HEK293 (cell line): ENCODE measurements at regions not wholly inside any gene's neighbourhood (a gene's known extent, or its start where the extent isn't known, plus 50 kb on each side); places are given as distances from the start of the nearest gene placed in this dataset.
A peak's percentile ranks its signal among the peaks of the same experiment; 100 is the strongest.

ENCODE experiments used
- CTCF ChIA-PET: fragments of 350-600 bp; formaldehyde crosslinking; extraction: SDS; loops from one replicate; lab custom pipeline; 2021; ENCODE audit warnings: antibody characterized with exemption; lab: Yijun Ruan, JAX
- POLR2A ChIA-PET: fragments of 300-600 bp; formaldehyde crosslinking; extraction: SDS; loops from one replicate; lab custom pipeline; 2020; ENCODE audit warnings: antibody characterized with exemption, inconsistent platforms; lab: Yijun Ruan, JAX
- H3K27ac ChIP-seq: fragments of 200-500 bp; sonication (Bioruptor generic); 2 replicates; pipeline ENCODE4 v1.5.1; 2014; ENCODE audit warnings: low read depth, low read length, control low read depth, inconsistent platforms; ENCODE audit errors: extremely low read depth
- H3K36me3 ChIP-seq, 2 experiments: fragments of 200-500 bp in 1 of 2; sonication (Bioruptor generic) in 1 of 2; 1 replicate in 1 of 2; 2 replicates in 1 of 2; pipeline ENCODE4 v1.5.1; 2014 to 2017; ENCODE audit warnings: inconsistent platforms in 2 of 2, low read length in 2 of 2; ENCODE audit not compliant: control insufficient read depth in 2 of 2, insufficient read depth in 1 of 2
- H3K4me1 ChIP-seq: fragments of 200-500 bp; sonication (Bioruptor generic); 2 replicates; pipeline ENCODE4 v1.5.1; 2014; ENCODE audit warnings: mild to moderate bottlenecking, low read length, inconsistent platforms; ENCODE audit not compliant: control insufficient read depth, insufficient read depth
- H3K4me3 ChIP-seq: 2 replicates; pipeline ENCODE4 v1.5.1; 2011; ENCODE audit warnings: low read depth, mild to moderate bottlenecking, control low read depth, low read length, moderate library complexity
- H3K9me3 ChIP-seq: fragments of 200-500 bp; sonication (Bioruptor generic); 2 replicates; pipeline ENCODE4 v1.5.1; 2014; ENCODE audit warnings: low read depth, low read length, inconsistent platforms; ENCODE audit not compliant: control insufficient read depth, insufficient read depth
- BCL11A ChIP-seq: fragments of 450-650 bp; formaldehyde crosslinking; IDR thresholded peaks from 2 replicates; pipeline ENCODE4 v1.5.1; 2016; ENCODE audit warnings: low read depth, missing biosample characterization, missing genetic modification characterization
- EGR2 ChIP-seq: fragments of 450-650 bp; formaldehyde crosslinking; IDR thresholded peaks from 2 replicates; pipeline ENCODE4 v1.5.1; 2016; ENCODE audit warnings: low read depth, missing biosample characterization, missing genetic modification characterization
- FEZF1 ChIP-seq: fragments of 450-650 bp; formaldehyde crosslinking; IDR thresholded peaks from 2 replicates; pipeline ENCODE4 v1.5.1; 2016; ENCODE audit warnings: missing biosample characterization, missing genetic modification characterization
- GLIS1 ChIP-seq: fragments of 450-650 bp; formaldehyde crosslinking; IDR thresholded peaks from 2 replicates; pipeline ENCODE4 v1.5.1; 2016; ENCODE audit warnings: missing biosample characterization, missing genetic modification characterization
- GLIS2 ChIP-seq: fragments of 450-650 bp; formaldehyde crosslinking; IDR thresholded peaks from 2 replicates; pipeline ENCODE4 v1.5.1; 2016; ENCODE audit warnings: missing biosample characterization, missing genetic modification characterization
- HOXD13 ChIP-seq: sonication (generic); formaldehyde crosslinking; IDR thresholded peaks from 2 replicates; pipeline ENCODE4 v1.8.0; 2022; ENCODE audit warnings: missing genetic modification reagents, borderline replicate concordance
- KLF10 ChIP-seq: fragments of 450-650 bp; IDR thresholded peaks from 2 replicates; pipeline ENCODE4 v1.5.1; 2018; ENCODE audit warnings: missing biosample characterization, mild to moderate bottlenecking, missing genetic modification characterization
- KLF16 ChIP-seq: fragments of 450-650 bp; formaldehyde crosslinking; IDR thresholded peaks from 2 replicates; pipeline ENCODE4 v1.5.1; 2017; ENCODE audit warnings: missing biosample characterization, missing genetic modification characterization
- RBAK ChIP-seq: fragments of 450-650 bp; formaldehyde crosslinking; IDR thresholded peaks from 2 replicates; pipeline ENCODE4 v1.5.1; 2016; ENCODE audit warnings: missing biosample characterization, missing genetic modification characterization
- SCRT1 ChIP-seq: fragments of 450-650 bp; formaldehyde crosslinking; IDR thresholded peaks from 2 replicates; pipeline ENCODE4 v1.5.1; 2016; ENCODE audit warnings: missing biosample characterization, missing genetic modification characterization, borderline replicate concordance
- ZBTB48 ChIP-seq: fragments of 450-650 bp; formaldehyde crosslinking; IDR thresholded peaks from 2 replicates; pipeline ENCODE4 v1.5.1; 2016; ENCODE audit warnings: missing biosample characterization, missing genetic modification characterization
- ZEB2 ChIP-seq: fragments of 450-650 bp; formaldehyde crosslinking; IDR thresholded peaks from 2 replicates; pipeline ENCODE4 v1.5.1; 2016; ENCODE audit warnings: missing biosample characterization, missing genetic modification characterization
- ZFP3 ChIP-seq: fragments of 450-650 bp; formaldehyde crosslinking; IDR thresholded peaks from 2 replicates; pipeline ENCODE4 v1.5.1; 2016; ENCODE audit warnings: low read depth, missing biosample characterization, missing genetic modification characterization
- ZFP41 ChIP-seq: fragments of 450-650 bp; formaldehyde crosslinking; IDR thresholded peaks from 2 replicates; pipeline ENCODE4 v1.5.1; 2016; ENCODE audit warnings: missing biosample characterization, missing genetic modification characterization, borderline replicate concordance
- ZIC2 ChIP-seq: fragments of 450-650 bp; formaldehyde crosslinking; IDR thresholded peaks from 2 replicates; pipeline ENCODE4 v1.5.1; 2016; ENCODE audit warnings: missing biosample characterization, missing genetic modification characterization
- ZNF132 ChIP-seq: fragments of 450-650 bp; formaldehyde crosslinking; IDR thresholded peaks from 2 replicates; pipeline ENCODE4 v1.5.1; 2017; ENCODE audit warnings: missing biosample characterization, missing genetic modification characterization, borderline replicate concordance
- ZNF239 ChIP-seq: fragments of 450-650 bp; formaldehyde crosslinking; IDR thresholded peaks from 2 replicates; pipeline ENCODE4 v1.5.1; 2016; ENCODE audit warnings: missing biosample characterization, missing genetic modification characterization
- ZNF302 ChIP-seq: fragments of 450-650 bp; formaldehyde crosslinking; IDR thresholded peaks from 2 replicates; pipeline ENCODE4 v1.5.1; 2016; ENCODE audit warnings: missing biosample characterization, missing genetic modification characterization, low read depth
- ZNF391 ChIP-seq: fragments of 450-650 bp; formaldehyde crosslinking; IDR thresholded peaks from 2 replicates; pipeline ENCODE4 v1.5.1; 2016; ENCODE audit warnings: low read depth, missing biosample characterization, missing genetic modification characterization, borderline replicate concordance
- ZNF510 ChIP-seq: fragments of 450-650 bp; formaldehyde crosslinking; IDR thresholded peaks from 2 replicates; pipeline ENCODE4 v1.5.1; 2018; ENCODE audit warnings: mild to moderate bottlenecking, missing genetic modification characterization, missing biosample characterization; ENCODE audit not compliant: insufficient replicate concordance
- ZNF629 ChIP-seq: fragments of 450-650 bp; formaldehyde crosslinking; IDR thresholded peaks from 2 replicates; pipeline ENCODE4 v1.5.1; 2017; ENCODE audit warnings: missing biosample characterization, missing genetic modification characterization
- ZNF777 ChIP-seq: fragments of 450-650 bp; formaldehyde crosslinking; IDR thresholded peaks from 2 replicates; pipeline ENCODE4 v1.5.1; 2017; ENCODE audit warnings: missing biosample characterization, missing genetic modification characterization, borderline replicate concordance
- TF ChIP-seq, protein P1 (sequence below): fragments of 450-650 bp; formaldehyde crosslinking; IDR thresholded peaks from 2 replicates; pipeline ENCODE4 v1.5.1; 2016; ENCODE audit warnings: missing biosample characterization, missing genetic modification characterization
- TF ChIP-seq, protein P2 (sequence below): fragments of 450-650 bp; formaldehyde crosslinking; IDR thresholded peaks from 2 replicates; pipeline ENCODE4 v1.5.1; 2016; ENCODE audit warnings: missing biosample characterization, missing genetic modification characterization, low read depth
- TF ChIP-seq, protein P3 (sequence below): fragments of 450-650 bp; formaldehyde crosslinking; IDR thresholded peaks from 2 replicates; pipeline ENCODE4 v1.5.1; 2017; ENCODE audit warnings: missing biosample characterization, missing genetic modification characterization
- TF ChIP-seq, protein P4 (sequence below): fragments of 450-650 bp; formaldehyde crosslinking; IDR thresholded peaks from 2 replicates; pipeline ENCODE4 v1.5.1; 2017; ENCODE audit warnings: missing biosample characterization, missing genetic modification characterization

DNA sequence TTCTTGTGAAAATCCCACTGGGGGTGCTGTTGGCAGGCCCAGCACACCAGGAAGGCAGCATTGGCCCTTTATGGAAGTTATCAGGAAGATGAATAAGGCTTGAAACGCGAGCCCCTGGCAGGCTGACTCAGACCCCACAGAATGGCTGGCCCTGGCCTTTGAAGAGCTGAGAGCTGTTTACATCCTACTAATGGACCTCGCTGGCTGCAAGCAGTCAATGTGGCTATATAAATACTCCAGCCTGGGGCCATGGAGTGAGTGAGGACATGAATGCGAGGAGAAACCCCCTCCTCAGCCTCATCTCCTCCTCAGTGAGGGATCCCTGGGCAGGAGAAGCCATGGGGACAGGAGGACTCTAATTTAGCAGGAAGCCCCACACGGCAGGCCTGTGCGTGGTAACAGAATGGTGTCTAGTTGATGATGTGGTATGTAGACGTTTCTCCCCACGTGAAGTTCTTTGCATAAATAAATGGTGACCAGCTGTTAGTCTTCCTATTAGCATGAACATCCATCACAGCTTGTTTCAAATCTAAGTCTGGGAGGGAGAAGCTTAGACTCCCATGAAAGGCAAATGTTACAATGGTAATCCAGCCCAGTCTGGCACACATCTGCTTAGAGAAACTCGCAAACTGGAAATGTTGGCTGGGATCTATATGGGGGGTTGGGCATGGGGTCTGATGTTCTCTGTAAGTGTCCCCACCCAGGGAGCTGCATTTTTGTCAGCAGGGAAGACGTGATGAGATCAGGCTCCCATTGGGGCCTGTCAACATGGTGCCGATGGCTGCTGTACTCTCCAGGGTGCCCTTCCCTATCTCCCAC, 175.1 kb upstream of the PITX1 start:
- ChIA-PET POLR2A (no interaction called here), CTCF (interaction anchor here (0.7 to 1.9 kb wide), 5 partner anchors 15 to 474 kb away, joined by 3 to 6 read pairs (median 3); no protein-coding TSS in a partner anchor)
- H3K4me3 ChIP-seq, result no peak overlapping the region
- H3K36me3 ChIP-seq, result no peaks in the 10 kb centered on the region
- no peak for TF ChIP-seq ZFP41 (tag by site-specific recombination)
- no peak for TF ChIP-seq ZNF239
- peak; percentile 67 for TF ChIP-seq ZIC2
- no peak for TF ChIP-seq KLF10
- TF ChIP-seq ZNF777 (tag by site-specific recombination), result no peak
- peak; percentile 46; the same call in 1 of the 2 replicates for TF ChIP-seq GLIS2
- TF ChIP-seq GLIS1 (tag by site-specific recombination), result peak; percentile 96
- no peak for TF ChIP-seq RBAK
- no peak for TF ChIP-seq ZFP3 (tag by site-specific recombination)
- 0 out of 2 replicates have a peak, but pooled peaks have one; percentile 19 for TF ChIP-seq ZEB2 (tag by site-specific recombination)
- no peak for TF ChIP-seq KLF16 (tag by site-specific recombination)
- TF ChIP-seq ZNF302 (tag by site-specific recombination), result no peak
- no peak for TF ChIP-seq ZNF629 (tag by site-specific recombination)
- TF ChIP-seq FEZF1 (tag by site-specific recombination), result peak; percentile 78
- no peak for TF ChIP-seq BCL11A (tag by site-specific recombination)
- no peak for TF ChIP-seq SCRT1 (tag by site-specific recombination)
- TF ChIP-seq, protein P1, sequence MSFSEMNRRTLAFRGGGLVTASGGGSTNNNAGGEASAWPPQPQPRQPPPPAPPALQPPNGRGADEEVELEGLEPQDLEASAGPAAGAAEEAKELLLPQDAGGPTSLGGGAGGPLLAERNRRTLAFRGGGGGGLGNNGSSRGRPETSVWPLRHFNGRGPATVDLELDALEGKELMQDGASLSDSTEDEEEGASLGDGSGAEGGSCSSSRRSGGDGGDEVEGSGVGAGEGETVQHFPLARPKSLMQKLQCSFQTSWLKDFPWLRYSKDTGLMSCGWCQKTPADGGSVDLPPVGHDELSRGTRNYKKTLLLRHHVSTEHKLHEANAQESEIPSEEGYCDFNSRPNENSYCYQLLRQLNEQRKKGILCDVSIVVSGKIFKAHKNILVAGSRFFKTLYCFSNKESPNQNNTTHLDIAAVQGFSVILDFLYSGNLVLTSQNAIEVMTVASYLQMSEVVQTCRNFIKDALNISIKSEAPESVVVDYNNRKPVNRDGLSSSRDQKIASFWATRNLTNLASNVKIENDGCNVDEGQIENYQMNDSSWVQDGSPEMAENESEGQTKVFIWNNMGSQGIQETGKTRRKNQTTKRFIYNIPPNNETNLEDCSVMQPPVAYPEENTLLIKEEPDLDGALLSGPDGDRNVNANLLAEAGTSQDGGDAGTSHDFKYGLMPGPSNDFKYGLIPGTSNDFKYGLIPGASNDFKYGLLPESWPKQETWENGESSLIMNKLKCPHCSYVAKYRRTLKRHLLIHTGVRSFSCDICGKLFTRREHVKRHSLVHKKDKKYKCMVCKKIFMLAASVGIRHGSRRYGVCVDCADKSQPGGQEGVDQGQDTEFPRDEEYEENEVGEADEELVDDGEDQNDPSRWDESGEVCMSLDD (tag by site-specific recombination), result no peak
- no peaks in the 10 kb centered on the region for H3K9me3 ChIP-seq
- H3K4me1 ChIP-seq, result no peaks in the 10 kb centered on the region
- no peak overlapping the region; the same call in 1 of the 2 replicates for H3K27ac ChIP-seq

DNA sequence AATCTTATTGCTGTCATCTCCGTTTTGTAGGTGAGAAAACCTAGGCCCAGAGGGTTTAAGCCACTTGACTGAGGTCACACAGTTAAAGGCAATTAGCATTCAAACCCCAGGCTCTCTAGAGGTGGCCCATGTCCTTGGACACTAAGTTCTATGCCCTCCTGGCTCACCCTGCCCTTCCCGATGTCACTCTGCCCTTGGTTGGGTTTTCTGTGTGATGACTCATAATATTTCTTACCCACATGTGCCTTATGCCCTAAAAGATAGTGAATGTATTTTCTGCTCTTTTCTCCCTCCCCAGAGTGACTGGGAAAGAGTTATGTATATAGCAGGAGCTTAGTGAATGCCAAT, 174.5 kb upstream of the PITX1 start:
- ChIA-PET CTCF (interaction anchor here (0.7 to 0.8 kb wide), 2 partner anchors 24 to 475 kb away, joined by 3 to 6 read pairs; no protein-coding TSS in a partner anchor), POLR2A (no interaction called here)
- no peaks in the 10 kb centered on the region for H3K4me1 ChIP-seq
- no peaks in the 10 kb centered on the region for H3K36me3 ChIP-seq
- no peak overlapping the region; the same call in 1 of the 2 replicates for H3K27ac ChIP-seq
- no peaks in the 10 kb centered on the region for H3K9me3 ChIP-seq
- TF ChIP-seq EGR2 (tag by site-specific recombination), result no peak
- TF ChIP-seq, protein P2, sequence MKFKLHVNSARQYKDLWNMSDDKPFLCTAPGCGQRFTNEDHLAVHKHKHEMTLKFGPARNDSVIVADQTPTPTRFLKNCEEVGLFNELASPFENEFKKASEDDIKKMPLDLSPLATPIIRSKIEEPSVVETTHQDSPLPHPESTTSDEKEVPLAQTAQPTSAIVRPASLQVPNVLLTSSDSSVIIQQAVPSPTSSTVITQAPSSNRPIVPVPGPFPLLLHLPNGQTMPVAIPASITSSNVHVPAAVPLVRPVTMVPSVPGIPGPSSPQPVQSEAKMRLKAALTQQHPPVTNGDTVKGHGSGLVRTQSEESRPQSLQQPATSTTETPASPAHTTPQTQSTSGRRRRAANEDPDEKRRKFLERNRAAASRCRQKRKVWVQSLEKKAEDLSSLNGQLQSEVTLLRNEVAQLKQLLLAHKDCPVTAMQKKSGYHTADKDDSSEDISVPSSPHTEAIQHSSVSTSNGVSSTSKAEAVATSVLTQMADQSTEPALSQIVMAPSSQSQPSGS (tag by site-specific recombination), result no peak
- no peak for TF ChIP-seq ZNF132
- TF ChIP-seq, protein P3, sequence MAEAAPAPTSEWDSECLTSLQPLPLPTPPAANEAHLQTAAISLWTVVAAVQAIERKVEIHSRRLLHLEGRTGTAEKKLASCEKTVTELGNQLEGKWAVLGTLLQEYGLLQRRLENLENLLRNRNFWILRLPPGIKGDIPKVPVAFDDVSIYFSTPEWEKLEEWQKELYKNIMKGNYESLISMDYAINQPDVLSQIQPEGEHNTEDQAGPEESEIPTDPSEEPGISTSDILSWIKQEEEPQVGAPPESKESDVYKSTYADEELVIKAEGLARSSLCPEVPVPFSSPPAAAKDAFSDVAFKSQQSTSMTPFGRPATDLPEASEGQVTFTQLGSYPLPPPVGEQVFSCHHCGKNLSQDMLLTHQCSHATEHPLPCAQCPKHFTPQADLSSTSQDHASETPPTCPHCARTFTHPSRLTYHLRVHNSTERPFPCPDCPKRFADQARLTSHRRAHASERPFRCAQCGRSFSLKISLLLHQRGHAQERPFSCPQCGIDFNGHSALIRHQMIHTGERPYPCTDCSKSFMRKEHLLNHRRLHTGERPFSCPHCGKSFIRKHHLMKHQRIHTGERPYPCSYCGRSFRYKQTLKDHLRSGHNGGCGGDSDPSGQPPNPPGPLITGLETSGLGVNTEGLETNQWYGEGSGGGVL (tag by site-specific recombination), result 0 out of 2 replicates have a peak, but pooled peaks have one; percentile 9
- TF ChIP-seq ZNF510 (tag by site-specific recombination), result no peak
- TF ChIP-seq ZBTB48 (tag by site-specific recombination), result 0 out of 2 replicates have a peak, but pooled peaks have one; percentile 26
- peak; percentile 60; the same call in 1 of the 2 replicates for TF ChIP-seq ZIC2
- TF ChIP-seq, protein P4, sequence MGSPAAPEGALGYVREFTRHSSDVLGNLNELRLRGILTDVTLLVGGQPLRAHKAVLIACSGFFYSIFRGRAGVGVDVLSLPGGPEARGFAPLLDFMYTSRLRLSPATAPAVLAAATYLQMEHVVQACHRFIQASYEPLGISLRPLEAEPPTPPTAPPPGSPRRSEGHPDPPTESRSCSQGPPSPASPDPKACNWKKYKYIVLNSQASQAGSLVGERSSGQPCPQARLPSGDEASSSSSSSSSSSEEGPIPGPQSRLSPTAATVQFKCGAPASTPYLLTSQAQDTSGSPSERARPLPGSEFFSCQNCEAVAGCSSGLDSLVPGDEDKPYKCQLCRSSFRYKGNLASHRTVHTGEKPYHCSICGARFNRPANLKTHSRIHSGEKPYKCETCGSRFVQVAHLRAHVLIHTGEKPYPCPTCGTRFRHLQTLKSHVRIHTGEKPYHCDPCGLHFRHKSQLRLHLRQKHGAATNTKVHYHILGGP (tag by site-specific recombination), result no peak
- no peak for TF ChIP-seq HOXD13 (CRISPR knock-in tag)
- no peak for TF ChIP-seq ZNF391 (tag by site-specific recombination)
- no peak overlapping the region for H3K4me3 ChIP-seq
